Occipital lobe (tissue), 1 donor: ENCODE measurements at regions not wholly inside any gene's neighbourhood (a gene's known extent, or its start where the extent isn't known, plus 50 kb on each side); places are given as distances from the start of the nearest gene placed in this dataset.

Source experiments
- DNase-seq: peaks from one replicate; lab custom pipeline; 2025; lab: John Stamatoyannopoulos, UW

DNA sequence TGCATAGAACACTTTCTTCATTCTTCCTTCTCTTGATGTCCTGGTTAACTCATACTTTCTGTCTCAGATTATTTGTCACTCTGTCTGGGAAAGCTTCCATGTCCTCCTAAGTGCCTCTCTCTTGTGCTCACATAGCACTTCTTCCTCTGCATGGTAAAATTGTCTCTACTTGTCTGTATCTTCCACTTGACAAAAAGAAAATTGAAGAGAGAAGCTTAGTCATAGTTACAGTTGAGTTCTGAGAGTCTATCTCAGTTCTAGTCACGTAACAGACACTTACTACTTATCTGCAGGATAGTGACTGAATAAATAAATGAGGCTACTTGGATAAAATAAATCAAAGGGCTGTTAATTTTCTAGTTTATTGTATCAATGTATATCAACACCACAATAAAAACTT lies 458.1 kb downstream of the HTR7 start:
- no peak for DNase-seq

- DNase-seq, result no peak
Observed at GRCh38 chr10:90403211-90404000, 454.4 kb downstream of the HTR7 start.

DNA sequence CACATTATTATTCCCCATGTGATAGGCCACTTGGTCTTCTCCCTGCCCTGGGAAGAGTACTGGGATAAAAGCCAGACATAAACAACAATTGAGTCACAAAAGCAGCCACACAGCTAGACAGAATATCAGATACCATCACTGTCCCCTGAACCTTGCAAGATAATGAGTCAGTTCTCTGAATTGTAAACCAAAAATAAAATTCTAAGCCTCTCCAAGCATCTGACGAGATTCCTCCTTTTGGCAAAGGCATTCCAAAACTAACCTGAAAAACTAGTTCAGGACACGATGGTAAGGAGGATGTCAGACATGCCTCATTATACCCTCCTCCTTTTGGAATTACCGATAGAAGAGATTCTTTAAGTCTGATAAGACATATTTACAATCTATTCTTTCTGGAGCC lies 450.7 kb downstream of the HTR7 start:
- DNase-seq, result no peak

DNA sequence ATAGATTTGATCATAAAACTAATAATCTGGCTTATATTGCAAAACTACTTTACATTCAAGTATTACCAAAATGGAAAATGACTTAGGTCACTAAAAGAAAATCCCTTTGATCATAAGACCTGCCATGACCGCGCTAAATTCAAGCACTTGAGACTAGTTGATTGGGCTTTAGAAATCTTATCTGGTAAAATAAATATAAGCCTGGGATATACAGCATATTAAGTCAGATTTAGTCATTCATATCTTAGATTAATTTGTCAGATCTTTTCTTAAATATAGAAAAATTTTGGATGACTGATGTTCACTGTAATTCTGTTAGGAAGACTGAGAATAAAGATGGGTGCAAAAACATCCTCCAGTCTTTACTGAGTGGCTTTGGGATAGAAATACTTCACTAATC lies 450.0 kb downstream of the HTR7 start:
- no peak for DNase-seq

- DNase-seq, result no peak
Observed at GRCh38 chr10:90412582-90412981, 445.3 kb downstream of the HTR7 start.

DNA sequence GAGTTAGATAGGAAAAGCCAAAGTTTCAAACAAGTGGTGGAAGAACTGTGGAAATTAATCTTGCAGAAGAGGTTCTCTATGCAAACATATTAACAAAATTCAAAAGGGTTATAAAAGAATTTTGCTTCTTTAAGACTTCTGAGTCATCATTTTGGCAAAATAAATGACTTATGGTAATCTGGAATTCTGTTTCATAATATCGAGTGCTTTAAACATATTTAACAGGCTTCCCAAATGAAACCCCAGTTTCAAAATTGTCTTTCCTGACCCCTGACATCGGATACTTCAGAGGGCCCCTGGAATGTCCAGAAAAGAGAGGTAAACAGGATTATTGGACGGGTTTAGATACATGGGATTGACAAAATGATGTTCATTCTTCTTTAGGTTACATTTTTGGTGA lies 444.6 kb downstream of the HTR7 start:
- no peak for DNase-seq

DNA sequence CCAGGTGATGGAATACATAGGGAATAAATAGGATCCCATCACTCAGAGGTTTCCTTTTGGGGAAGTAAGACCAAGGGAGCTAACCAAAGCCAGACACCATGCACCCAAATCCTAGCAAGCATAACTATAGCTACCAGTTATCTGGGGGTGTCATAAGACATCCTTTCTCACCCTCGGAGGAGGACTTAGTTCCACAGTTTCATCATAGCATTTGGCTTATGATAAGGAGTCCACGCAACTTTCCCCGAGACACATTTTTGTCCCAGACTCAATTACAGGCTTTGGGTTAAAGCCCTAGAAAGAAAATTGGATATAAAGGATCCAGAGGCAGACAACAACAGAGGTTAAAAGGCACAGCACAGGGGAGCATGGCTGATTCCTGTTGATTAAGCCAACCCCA lies 442.9 kb downstream of the HTR7 start:
- no peak for DNase-seq

DNA sequence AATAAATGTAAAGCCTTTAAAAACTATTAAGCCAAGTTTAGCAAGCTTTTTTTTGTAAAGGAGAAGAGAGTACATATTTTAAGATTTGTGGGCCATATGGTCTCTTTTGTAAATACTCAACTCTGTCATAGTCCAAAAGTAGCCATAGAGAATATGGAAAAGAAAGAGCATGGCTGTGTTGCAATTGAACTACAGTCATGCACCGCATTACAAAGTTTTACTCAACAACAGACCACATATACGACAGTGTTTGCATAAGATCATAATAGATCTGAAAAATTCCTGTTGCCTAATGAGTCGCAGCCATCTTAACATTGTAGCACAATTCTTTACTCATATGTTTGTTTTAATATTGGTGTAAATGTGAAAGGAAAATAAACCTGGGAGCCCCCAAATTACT lies 440.8 kb downstream of the HTR7 start:
- no peak for DNase-seq

GRCh38 chr10:90417476-90418210 lies 440.2 kb downstream of the HTR7 start:
- no peak for DNase-seq

DNA sequence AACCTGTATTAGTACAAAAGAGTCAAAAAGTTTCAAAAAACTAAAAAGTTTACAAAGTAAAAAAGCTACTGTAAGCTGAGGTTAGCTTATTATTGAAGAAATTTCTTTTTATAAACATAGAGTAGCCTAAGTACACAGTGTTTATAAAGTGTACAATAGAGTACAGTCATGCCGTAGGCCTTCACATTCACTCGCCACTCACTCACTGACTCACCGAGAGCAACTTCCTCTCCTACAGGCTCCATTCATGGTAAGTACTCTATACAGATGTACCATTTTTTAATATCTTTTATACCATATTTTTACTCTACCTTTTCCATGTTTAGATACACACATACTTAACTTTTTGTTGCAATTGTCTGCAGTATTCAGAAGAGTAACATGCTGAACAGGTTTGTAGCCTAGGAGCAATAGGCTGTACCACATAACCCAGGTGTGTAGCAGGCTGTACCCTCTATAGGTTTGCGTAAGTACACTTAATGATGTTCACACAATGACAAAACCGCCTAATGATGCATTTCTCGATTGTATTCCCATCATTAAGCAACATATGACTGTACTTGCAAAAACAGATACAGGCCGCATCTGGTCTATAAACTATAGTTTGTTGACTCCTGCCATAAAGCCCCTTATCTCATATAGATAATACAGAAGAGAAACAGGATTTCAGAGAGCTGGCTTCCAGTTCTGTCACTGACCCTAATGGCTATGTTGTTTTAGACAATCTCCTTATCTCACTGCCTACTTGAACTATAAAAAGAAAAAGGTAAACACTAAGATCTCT lies 438.8 kb downstream of the HTR7 start:
- no peak for DNase-seq

DNA sequence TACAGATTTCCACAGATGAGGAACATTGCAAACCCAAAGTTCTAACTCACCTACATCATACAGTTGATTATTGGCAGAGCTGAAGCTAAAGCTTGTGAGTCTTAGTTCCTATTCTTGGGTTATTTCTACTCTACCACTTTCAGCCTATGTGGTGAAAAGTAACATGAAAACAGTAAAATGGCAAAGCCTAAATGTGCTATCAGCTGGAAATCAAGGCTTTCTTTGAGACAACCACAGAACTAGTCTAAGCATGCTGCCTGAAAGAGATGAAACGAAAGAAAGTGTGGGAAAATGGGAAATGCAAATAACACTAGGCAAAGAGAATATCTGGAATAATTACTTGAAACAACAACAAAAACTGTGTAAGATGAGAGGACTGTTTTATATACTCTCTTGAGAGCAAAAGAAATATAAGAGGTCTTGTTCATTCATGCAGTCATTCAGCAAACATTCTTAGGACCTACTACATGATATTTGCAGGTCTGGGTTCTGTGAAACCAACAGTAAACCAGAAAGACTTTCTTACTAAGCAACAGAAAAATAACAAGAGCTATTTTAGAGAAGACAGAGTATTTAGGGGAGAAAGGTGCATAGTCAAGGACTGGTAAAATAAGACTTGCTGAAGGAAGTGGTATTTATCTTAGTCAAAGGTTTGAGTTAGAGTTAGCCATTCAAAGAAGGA lies 437.1 kb downstream of the HTR7 start:
- DNase-seq, result no peak

DNA sequence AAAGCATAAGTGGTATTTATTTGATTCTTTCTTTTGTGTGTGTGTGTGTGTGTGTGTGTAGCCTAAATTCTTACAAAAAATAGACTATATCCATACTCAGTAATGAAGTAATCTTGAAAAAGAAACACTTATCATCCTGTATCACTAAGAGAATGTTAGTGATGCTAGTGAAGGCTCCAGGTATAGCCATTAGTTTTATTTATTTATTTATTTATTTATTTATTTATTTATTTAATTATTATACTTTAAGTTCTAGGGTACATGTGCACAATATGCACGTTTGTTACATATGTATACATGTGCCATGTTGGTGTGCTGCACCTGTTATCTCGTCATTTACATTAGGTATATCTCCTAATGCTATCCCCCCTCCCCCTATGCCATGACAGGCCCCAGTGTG lies 436.0 kb downstream of the HTR7 start:
- no peak for DNase-seq

DNA sequence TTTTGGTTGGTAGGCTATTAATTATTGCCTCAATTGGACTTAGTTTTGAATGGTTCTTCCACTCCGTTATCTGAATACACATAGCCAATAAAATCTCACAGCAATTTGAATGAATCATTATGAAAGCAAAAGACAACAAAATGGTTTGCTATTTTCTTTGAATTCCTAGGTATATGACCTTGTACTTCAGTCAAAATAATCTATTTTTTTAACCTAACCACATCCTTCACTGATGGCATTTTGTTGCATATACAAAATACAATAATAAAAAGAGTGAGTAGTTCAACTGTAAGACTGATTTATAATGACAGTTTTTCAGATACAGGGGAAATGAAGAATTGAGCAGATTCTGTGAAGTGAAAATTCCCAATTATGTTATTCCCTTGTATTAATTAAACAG lies 433.1 kb downstream of the HTR7 start:
- no peak for DNase-seq

DNA sequence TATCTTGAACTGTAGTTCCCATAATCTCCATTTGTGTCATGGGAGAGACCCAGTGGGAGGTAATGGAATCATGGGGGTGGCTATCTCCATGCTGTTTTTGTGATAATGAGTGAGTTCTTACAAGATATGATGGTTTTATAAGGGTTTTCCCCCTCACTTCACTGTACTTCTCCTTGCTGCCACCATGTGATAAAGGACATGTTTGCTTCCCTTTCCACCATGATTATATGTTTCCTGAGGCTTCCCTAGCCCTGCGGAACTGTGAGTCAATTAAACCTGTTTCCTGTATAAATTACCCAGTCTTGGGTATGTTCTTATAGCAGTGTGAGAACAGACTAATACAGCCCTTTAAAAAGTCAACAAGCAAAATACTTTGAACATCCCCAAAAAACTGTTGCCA lies 427.7 kb downstream of the HTR7 start:
- DNase-seq, result no peak

GRCh38 chr10:90432866-90433265 lies 425.0 kb downstream of the HTR7 start:
- no peak for DNase-seq

GRCh38 chr10:90435296-90435695 lies 422.5 kb downstream of the HTR7 start:
- no peak for DNase-seq

DNA sequence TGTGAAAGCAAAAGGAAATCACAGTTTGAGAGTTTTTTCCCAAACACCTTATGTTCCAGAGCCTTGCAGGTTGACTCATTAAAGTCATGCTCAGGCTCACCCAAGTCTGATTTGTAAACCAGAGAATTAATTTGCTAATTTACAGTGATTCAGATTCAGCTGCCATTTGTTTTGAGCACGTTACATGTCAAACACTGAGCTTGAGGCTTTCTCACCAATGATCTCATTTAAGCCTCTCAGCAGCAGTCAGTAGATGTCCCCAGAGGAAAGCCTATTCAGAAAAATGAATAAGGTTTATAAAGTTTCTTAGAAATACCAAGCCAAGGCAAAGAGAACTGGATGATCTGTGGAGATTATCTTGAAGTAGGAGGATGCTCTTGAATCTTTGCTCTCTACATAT lies 420.4 kb downstream of the HTR7 start:
- no peak for DNase-seq

DNA sequence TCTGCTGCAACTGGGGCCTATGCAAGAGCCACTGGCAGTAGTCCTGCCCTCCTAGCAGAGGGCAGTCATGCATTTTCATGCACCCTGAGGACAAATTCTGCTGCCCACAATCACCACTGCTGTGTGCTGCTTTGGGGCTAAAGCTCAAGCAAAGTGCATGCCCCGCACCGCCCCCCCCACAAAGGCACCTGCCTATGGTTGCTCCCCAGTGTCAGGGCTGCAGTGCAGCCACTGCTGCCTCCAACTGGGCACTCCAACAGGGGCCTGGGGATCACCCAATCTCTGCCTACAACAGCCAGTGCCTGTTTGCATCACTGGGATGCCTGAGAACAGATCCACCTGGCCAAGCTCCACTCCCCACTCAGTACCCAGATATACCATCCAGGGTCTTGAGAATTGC lies 417.0 kb downstream of the HTR7 start:
- DNase-seq, result no peak

DNA sequence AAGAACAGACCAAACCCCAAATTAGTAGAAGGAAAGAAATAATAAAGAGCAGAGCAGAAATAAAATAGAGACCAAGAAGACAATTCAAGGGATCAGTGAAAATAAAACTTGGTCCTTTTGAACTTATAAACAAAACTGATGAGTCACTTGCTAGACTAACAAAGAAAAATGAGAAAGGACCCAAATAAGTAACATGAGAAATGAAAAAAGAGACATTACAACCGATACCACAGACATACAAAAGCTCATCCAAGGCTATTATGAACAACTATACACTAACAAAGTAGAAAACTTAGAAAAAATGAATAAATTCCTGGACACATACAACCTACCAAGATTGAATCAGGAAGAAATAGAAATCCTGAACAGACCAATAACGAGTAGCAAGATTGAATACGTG lies 414.5 kb downstream of the HTR7 start:
- DNase-seq, result no peak

DNA sequence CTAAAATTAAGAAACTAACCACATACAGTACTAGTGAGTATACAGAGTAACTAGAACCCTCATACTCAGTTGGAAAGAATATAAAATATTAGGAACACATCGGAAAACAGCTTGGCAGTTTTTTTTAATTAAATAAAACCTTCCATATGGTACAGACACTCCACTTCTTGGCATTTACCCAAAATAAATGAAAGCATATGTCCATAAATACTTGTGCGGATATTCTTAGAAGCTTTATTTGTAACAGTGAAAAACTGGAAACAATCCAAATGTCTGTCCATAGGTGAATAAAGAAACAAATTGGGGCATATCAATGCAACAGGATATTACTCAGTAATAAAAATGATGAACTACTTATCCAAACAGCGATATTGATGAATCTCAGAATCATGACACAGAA lies 410.0 kb downstream of the HTR7 start:
- no peak for DNase-seq

DNA sequence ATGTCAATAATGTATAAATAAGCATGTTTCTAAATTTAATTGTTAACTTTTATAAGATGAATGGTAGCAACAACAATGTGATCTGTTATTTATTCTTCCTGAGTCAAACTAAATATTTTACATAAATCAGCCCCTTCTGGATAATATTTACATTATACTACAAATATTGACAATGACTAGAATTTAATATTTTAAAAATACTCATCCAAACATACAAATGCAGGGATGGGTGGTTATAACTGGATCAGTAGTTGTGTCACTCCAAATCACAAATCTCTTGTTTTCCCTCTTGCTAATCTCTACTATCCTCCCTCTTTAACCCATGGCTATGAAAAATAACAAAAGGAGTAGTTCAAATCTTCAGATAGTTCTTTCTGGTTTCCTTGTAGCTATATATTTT lies 407.0 kb downstream of the HTR7 start:
- no peak for DNase-seq

DNA sequence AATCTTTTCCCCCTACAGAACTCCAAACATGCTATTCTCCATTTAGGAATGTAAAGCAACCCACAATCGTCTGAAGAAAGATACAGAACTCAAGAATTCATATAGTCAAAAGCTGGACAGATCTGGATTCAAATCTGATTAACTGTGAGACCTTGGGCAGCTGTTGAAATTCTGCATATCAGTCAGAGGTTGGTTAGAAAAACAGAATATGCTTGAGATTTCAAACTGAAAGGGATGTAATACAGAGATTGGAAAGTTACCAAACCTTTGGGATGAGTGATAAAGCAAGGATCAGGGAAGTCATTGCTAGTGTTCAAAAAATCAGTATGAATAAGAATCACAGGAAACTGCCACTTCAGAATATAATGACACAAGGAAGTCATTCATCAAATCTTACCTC lies 406.6 kb downstream of the HTR7 start:
- DNase-seq, result no peak
